ENCODE measurements at regions not wholly inside any gene's neighbourhood (a gene's known extent, or its start where the extent isn't known, plus 50 kb on each side); places are given as distances from the start of the nearest gene placed in this dataset.
A peak's percentile ranks its signal among the peaks of the same experiment; 100 is the strongest.

DNA sequence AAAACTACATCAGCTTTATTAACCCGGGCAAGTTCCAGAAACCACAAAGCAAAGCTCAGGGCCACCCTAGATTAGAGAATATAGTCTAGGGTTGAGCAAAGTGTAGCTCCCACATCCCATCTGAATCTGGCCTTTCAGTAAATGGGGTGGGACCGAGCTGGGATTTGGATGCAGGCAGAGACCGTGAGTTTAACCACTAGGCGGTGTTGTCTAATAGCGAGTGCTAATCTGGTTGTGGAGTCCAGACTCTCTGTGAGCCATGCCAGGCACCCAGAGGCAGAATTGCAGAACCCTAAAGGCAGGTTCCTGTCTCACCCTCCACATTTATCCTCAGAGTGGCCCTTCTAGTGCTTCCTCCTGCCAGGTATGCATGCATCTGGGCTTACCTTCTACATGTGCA lies 435.9 kb downstream of the TSN start:
- H3K4me3 ChIP-seq (ENCODE audit: control insufficient read depth, low read depth, low read length), result no peak overlapping the region
- peak; percentile 11 for DNase-seq (ENCODE audit: low read depth)
- peak; percentile 19 for TF ChIP-seq CTCF (conservative IDR thresholded peaks at IDR 0.05; ENCODE audit: control insufficient read depth, insufficient read depth, low read depth, low read length)

- TF ChIP-seq CTCF (conservative IDR thresholded peaks at IDR 0.05; ENCODE audit: control insufficient read depth, insufficient read depth, low read depth, low read length), result no peak
- no peak overlapping the region for H3K4me3 ChIP-seq (ENCODE audit: control insufficient read depth, low read depth, low read length)
Observed at GRCh38 chr2:122193622-122194021, 438.2 kb downstream of the TSN start.

DNA sequence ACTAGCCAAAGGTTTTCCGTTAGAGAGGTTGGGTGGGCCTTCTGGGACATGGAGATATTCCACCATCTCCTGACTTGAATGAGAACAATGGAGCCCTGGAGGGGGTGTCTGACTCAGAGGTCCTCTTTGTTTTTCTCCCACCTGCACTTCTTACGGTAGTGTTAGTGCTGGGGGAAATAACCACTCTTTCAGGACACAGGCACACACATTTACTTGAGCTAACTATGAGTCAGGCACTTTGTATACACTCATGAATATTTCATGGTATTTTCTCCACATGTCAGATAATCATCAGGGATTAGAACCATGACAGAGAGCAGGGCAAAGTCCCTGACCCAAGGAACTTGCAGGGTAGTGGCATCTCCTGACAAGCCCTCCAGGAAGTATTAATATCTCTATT lies 439.1 kb downstream of the TSN start:
- H3K4me3 ChIP-seq (ENCODE audit: control insufficient read depth, low read depth, low read length), result no peak overlapping the region
- TF ChIP-seq CTCF (conservative IDR thresholded peaks at IDR 0.05; ENCODE audit: control insufficient read depth, insufficient read depth, low read depth, low read length), result no peak
- no peak for DNase-seq (ENCODE audit: low read depth)

More at GRCh38 chr2:122193622-122194021, 438.2 kb downstream of the TSN start:
- peak; percentile 16 for DNase-seq (ENCODE audit: low read depth)

- DNase-seq (ENCODE audit: low read depth), result peak; percentile 81
- TF ChIP-seq CTCF (conservative IDR thresholded peaks at IDR 0.05; ENCODE audit: control insufficient read depth, insufficient read depth, low read depth, low read length), result no peak
- no peak overlapping the region for H3K4me3 ChIP-seq (ENCODE audit: control insufficient read depth, low read depth, low read length)
Observed at GRCh38 chr2:122203523-122203922, 448.1 kb downstream of the TSN start.

DNA sequence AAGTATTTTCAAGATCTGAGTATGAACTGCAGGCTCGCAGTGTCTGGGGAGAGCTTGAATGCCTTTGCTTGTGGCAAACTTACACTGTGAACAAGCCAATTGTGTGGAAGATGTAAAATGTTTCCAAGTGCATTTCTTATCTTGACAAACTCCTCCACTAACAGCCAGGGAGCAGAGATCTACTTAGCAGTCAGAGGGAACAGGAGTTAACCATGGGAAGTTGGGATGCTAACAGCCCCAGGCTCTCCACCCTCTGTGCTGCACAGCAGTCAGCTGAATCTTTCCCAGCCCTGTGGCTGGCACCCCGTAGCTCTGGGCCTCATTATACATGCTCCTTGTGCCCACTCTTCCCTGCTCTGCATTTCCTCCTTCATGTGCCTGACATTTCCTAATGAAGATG lies 450.2 kb downstream of the TSN start:
- no peak for DNase-seq (ENCODE audit: low read depth)
- no peak for TF ChIP-seq CTCF (conservative IDR thresholded peaks at IDR 0.05; ENCODE audit: control insufficient read depth, insufficient read depth, low read depth, low read length)

DNA sequence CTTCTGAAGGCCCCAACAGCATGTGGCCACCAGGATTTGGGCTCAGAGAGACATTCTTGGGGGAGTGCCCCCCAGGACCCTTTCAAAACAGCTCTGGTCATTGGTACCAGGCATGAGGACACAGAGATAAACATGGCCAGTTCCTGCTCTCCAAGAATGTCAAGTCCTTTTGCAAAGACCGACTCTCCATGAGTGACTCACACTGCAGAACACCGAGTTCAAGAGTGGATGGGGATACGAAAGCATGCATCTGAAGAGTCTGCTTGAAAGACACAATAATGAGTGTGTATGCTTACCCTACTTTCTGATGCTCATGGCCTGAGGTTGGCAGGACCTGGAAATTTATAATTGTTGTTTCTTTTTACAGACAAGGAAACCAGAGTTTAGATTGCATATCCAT lies 450.6 kb downstream of the TSN start:
- TF ChIP-seq CTCF (conservative IDR thresholded peaks at IDR 0.05; ENCODE audit: control insufficient read depth, insufficient read depth, low read depth, low read length), result no peak
- DNase-seq (ENCODE audit: low read depth), result peak; percentile 20

More for the DNA sequence above, 450.2 kb downstream of the TSN start:
- no peak overlapping the region for H3K4me3 ChIP-seq (ENCODE audit: control insufficient read depth, low read depth, low read length)

GRCh38 chr2:122209377-122209776 lies 453.9 kb downstream of the TSN start:
- no peak for DNase-seq (ENCODE audit: low read depth)
- no peak overlapping the region for H3K4me3 ChIP-seq (ENCODE audit: control insufficient read depth, low read depth, low read length)
- no peak for TF ChIP-seq CTCF (conservative IDR thresholded peaks at IDR 0.05; ENCODE audit: control insufficient read depth, insufficient read depth, low read depth, low read length)

More for the DNA sequence above, 450.6 kb downstream of the TSN start:
- H3K4me3 ChIP-seq (ENCODE audit: control insufficient read depth, low read depth, low read length), result no peak overlapping the region

Data from fibroblast of mammary gland (primary cell).